Ovary (tissue), 3 donors: ENCODE measurements at regions not wholly inside any gene's neighbourhood (a gene's known extent, or its start where the extent isn't known, plus 50 kb on each side); places are given as distances from the start of the nearest gene placed in this dataset.

Source experiments
- POLR2A ChIP-seq: fragments of 450-650 bp; IDR thresholded peaks from one replicate; pipeline ENCODE4 v1.6.1; 2017; ENCODE audit warnings: antibody characterized with exemption, mild to moderate bottlenecking, moderate library complexity
- TF ChIP-seq, protein P1 (sequence below), 3 donors: fragments of 450-650 bp in 2 of 3; fragments of 200-600 bp in 1 of 3; IDR thresholded peaks; one replicate each; pipeline versions ENCODE4 v1.5.1 to v1.8.0; 2016 to 2022; ENCODE audit warnings: antibody characterized with exemption in 3 of 3, mild to moderate bottlenecking in 1 of 3
- donor health status: DM: no; HTN: no; CAD: no.

DNA sequence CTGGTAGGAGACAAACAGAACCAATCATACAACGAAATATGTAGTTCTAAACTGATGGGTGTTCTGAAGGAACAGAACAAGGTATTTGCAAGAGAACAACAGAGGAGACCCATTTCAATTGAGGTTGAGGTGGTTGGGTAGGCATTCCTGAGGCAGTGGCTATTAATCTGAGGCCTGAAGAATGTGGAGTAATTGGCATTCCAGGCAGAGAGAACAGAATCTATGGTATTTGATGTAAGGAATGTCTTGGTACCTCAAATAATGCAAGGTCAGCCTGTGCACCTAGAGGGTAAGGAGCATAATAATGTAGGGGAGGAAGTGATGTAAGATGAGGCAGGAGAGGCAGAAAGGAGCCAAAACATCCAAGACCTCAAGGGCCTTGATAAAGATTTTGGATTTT lies 109.5 kb upstream of the TEX13C start:
- TF ChIP-seq, protein P1, sequence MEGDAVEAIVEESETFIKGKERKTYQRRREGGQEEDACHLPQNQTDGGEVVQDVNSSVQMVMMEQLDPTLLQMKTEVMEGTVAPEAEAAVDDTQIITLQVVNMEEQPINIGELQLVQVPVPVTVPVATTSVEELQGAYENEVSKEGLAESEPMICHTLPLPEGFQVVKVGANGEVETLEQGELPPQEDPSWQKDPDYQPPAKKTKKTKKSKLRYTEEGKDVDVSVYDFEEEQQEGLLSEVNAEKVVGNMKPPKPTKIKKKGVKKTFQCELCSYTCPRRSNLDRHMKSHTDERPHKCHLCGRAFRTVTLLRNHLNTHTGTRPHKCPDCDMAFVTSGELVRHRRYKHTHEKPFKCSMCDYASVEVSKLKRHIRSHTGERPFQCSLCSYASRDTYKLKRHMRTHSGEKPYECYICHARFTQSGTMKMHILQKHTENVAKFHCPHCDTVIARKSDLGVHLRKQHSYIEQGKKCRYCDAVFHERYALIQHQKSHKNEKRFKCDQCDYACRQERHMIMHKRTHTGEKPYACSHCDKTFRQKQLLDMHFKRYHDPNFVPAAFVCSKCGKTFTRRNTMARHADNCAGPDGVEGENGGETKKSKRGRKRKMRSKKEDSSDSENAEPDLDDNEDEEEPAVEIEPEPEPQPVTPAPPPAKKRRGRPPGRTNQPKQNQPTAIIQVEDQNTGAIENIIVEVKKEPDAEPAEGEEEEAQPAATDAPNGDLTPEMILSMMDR (IDR thresholded peaks at IDR 0.05): no peak
- TF ChIP-seq POLR2A: no peak
